ENCODE measurements at regions not wholly inside any gene's neighbourhood (a gene's known extent, or its start where the extent isn't known, plus 50 kb on each side); places are given as distances from the start of the nearest gene placed in this dataset.

- TF ChIP-seq CTCF (IDR thresholded peaks at IDR 0.05) (no peak), POLR2A (IDR thresholded peaks at IDR 0.05) (no peak)
These were observed 116.4 kb upstream of the ANO1 start for GRCh38 chr11:69961738-69962137.
